ENCODE measurements at regions not wholly inside any gene's neighbourhood (a gene's known extent, or its start where the extent isn't known, plus 50 kb on each side); places are given as distances from the start of the nearest gene placed in this dataset.

DNA sequence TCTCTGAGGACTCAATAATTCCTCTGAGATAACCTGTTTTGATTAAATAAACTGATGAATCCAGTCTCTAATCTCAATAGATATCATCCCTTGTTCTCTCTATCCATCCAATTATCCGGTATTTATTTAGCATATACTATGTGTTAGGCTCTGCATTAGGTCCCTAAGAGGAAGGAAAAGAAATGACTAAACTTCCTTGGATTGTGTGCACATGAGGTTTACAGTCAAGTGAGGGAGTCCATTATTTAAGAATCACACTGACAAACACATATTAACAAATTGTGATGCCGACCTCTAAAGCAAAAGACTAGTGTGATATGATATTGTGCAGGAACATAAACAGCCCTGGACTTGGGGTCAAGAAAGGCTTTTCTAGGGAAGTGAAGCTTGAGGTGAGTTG lies 140.8 kb downstream of the HMHB1 start:
- TF ChIP-seq, protein P1, sequence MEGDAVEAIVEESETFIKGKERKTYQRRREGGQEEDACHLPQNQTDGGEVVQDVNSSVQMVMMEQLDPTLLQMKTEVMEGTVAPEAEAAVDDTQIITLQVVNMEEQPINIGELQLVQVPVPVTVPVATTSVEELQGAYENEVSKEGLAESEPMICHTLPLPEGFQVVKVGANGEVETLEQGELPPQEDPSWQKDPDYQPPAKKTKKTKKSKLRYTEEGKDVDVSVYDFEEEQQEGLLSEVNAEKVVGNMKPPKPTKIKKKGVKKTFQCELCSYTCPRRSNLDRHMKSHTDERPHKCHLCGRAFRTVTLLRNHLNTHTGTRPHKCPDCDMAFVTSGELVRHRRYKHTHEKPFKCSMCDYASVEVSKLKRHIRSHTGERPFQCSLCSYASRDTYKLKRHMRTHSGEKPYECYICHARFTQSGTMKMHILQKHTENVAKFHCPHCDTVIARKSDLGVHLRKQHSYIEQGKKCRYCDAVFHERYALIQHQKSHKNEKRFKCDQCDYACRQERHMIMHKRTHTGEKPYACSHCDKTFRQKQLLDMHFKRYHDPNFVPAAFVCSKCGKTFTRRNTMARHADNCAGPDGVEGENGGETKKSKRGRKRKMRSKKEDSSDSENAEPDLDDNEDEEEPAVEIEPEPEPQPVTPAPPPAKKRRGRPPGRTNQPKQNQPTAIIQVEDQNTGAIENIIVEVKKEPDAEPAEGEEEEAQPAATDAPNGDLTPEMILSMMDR (conservative IDR thresholded peaks at IDR 0.05; ENCODE audit: low read depth, low read length) = no peak
- no peak for TF ChIP-seq EZH2 (IDR thresholded peaks at IDR 0.05; ENCODE audit: borderline replicate concordance, low read depth, low read length, poor library complexity, severe bottlenecking)
